ENCODE measurements at regions not wholly inside any gene's neighbourhood (a gene's known extent, or its start where the extent isn't known, plus 50 kb on each side); places are given as distances from the start of the nearest gene placed in this dataset.

DNA sequence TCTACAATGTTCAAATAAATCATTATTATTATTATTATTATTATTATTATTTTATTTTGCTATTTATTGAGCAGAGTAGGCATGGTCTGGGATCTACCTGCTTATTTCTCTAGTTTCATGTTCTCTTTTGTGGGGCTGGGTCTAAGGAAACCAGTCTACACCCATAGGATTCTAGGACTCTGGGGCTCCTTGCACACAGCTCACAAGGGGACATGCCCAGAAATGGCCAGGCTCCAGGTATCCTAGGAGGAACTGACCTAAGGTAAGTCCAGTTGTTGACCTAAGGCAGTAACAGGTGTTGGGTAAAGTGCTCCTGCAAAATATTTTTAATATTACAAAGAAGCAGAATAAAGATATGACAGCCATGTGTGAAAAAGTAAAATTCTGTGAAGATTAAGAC is 149.6 kb upstream of the TBL1XR1 start:
- Histone ChIP-seq H3K27me3 (no peaks in the 10 kb centered on the region), H3K9me3 (no peaks in the 10 kb centered on the region), H3K27ac (no peak overlapping the region), H3K36me3 (no peaks in the 10 kb centered on the region), H3K4me1 (peaks cover 27 to 30% of the 10 kb centered on the region in 2 donors), H3K4me3 (no peak overlapping the region)
- in situ Hi-C loops (cut with MboI; ENCODE audit: low sequenced_read_pairs in 4 of 4) (no loop called here), intact Hi-C loops (cut with DNase I; ENCODE audit: low total_unique reads) (no loop called here)
- ATAC-seq (no peak), DNase-seq (no peak)
- TF ChIP-seq, protein P1, sequence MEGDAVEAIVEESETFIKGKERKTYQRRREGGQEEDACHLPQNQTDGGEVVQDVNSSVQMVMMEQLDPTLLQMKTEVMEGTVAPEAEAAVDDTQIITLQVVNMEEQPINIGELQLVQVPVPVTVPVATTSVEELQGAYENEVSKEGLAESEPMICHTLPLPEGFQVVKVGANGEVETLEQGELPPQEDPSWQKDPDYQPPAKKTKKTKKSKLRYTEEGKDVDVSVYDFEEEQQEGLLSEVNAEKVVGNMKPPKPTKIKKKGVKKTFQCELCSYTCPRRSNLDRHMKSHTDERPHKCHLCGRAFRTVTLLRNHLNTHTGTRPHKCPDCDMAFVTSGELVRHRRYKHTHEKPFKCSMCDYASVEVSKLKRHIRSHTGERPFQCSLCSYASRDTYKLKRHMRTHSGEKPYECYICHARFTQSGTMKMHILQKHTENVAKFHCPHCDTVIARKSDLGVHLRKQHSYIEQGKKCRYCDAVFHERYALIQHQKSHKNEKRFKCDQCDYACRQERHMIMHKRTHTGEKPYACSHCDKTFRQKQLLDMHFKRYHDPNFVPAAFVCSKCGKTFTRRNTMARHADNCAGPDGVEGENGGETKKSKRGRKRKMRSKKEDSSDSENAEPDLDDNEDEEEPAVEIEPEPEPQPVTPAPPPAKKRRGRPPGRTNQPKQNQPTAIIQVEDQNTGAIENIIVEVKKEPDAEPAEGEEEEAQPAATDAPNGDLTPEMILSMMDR (IDR thresholded peaks at IDR 0.05 in 4 of 5, conservative IDR thresholded peaks at IDR 0.05 in 1 of 5): no peak
- no peak for TF ChIP-seq POLR2A (IDR thresholded peaks at IDR 0.05)

DNA sequence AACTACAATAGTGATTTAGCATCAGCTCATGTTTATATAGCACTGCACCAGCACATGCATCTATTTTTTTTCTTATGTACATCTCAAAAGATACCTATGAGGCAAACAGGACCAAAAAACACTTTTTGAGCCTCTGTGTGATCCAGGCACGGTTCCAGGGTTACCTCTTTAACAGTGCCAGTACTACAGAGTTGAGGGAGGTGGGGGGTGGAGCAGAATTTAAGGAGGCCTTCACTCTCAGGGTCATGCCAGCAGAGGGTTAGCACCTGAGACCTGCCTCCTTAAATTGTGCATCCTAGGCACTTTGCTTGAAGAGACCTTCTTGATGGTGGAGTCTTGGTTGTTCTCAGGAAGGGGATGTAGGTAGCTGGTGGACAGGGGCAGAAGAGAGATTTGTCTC is 150.3 kb upstream of the TBL1XR1 start:
- Histone ChIP-seq H3K27ac (no peak overlapping the region), H3K4me1 (peaks cover 34 to 35% of the 10 kb centered on the region in 2 donors), H3K36me3 (no peaks in the 10 kb centered on the region), H3K4me3 (no peak overlapping the region), H3K27me3 (no peaks in the 10 kb centered on the region), H3K9me3 (no peaks in the 10 kb centered on the region)
- DNase-seq (no peak), ATAC-seq (no peak)
- no peak for TF ChIP-seq POLR2A (IDR thresholded peaks at IDR 0.05)
- TF ChIP-seq, protein P1 (IDR thresholded peaks at IDR 0.05 in 4 of 5, conservative IDR thresholded peaks at IDR 0.05 in 1 of 5): no peak
- intact Hi-C loops (cut with DNase I; ENCODE audit: low total_unique reads): no loop called here
- in situ Hi-C loops (cut with MboI; ENCODE audit: low sequenced_read_pairs in 4 of 4): no loop called here

DNA sequence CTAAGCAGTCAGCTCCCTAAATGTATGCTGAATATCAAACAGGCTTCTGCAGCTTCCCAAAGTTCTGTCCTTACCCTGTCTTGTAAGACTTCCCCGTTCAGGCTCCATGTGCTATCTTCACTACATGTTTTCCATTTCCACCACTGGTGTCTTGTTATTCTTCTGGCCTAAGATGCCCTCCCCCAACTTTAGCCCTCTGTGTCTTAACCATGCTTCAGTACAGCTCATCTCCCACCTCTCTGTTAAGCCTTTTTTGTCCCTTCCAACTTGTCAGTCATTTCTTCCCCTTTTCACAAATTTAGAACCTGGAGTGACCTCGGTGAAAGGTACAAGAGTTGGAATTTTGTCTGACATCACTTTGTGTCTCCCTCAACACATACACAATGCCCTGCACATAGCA is 151.7 kb upstream of the TBL1XR1 start:
- no peak for ATAC-seq
- Histone ChIP-seq H3K36me3 (no peaks in the 10 kb centered on the region), H3K27ac (no peak overlapping the region), H3K4me1 (peaks cover 36 to 38% of the 10 kb centered on the region in 2 donors), H3K9me3 (no peaks in the 10 kb centered on the region), H3K4me3 (no peak overlapping the region), H3K27me3 (no peaks in the 10 kb centered on the region)
- intact Hi-C loops (cut with DNase I; ENCODE audit: low total_unique reads): no loop called here
- in situ Hi-C loops (cut with MboI; ENCODE audit: low sequenced_read_pairs in 4 of 4): no loop called here
- TF ChIP-seq, protein P1 (IDR thresholded peaks at IDR 0.05 in 4 of 5, conservative IDR thresholded peaks at IDR 0.05 in 1 of 5): no peak
- TF ChIP-seq POLR2A (IDR thresholded peaks at IDR 0.05): no peak
- DNase-seq: no peak

DNA sequence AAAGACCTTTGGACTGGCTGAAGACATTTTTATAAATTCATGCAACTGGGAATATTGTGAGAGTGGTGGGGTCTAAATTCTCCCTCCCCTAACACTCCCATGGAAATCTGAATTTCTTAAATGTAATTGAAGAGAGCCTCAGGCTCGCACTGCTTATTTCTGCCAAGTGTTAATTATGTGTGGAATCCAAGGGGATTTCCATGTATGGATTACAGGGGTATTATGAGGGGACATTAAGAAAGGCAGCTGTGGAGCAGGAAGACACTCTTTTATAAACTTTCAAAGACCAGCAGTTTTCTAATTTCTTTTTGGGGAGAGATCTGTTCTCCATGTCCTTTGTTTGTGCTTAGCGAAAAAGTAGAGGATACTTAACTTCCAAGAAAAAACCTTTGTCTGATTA is 152.1 kb upstream of the TBL1XR1 start:
- no peak overlapping the region for H3K4me3 ChIP-seq
- no peaks in the 10 kb centered on the region for H3K9me3 ChIP-seq
- H3K36me3 ChIP-seq: no peaks in the 10 kb centered on the region
- no peaks in the 10 kb centered on the region for H3K27me3 ChIP-seq
- H3K27ac ChIP-seq: no peak overlapping the region
- no peak for TF ChIP-seq POLR2A (IDR thresholded peaks at IDR 0.05)
- TF ChIP-seq, protein P1 (IDR thresholded peaks at IDR 0.05 in 4 of 5, conservative IDR thresholded peaks at IDR 0.05 in 1 of 5): no peak
- in situ Hi-C loops (cut with MboI; ENCODE audit: low sequenced_read_pairs in 4 of 4): no loop called here
- intact Hi-C loops (cut with DNase I; ENCODE audit: low total_unique reads): no loop called here
- no peak for ATAC-seq
- DNase-seq: no peak
- H3K4me1 ChIP-seq: peaks cover 34 to 38% of the 10 kb centered on the region in 2 donors

DNA sequence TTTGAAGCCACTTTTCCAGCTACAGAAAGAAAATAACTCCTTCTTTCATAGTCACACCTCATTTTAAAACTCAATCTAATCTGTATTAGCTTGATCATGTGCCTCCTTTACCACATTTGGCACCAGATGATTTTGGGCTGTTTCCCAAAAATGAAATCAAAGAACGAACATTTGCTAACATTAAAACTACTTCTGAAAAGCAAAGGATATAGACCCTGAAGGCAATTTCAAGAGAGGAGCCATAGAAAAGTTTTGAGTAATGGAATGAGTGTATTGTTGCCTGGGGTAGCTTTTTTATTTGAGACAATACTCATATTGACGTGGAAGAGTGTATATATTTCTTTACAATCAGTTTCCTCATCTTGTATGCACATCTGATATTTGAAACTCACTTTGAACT is 152.8 kb upstream of the TBL1XR1 start:
- Histone ChIP-seq H3K36me3 (no peaks in the 10 kb centered on the region), H3K27me3 (no peaks in the 10 kb centered on the region), H3K27ac (no peak overlapping the region), H3K9me3 (no peaks in the 10 kb centered on the region), H3K4me1 (peaks cover 31% of the 10 kb centered on the region in 2 donors), H3K4me3 (no peak overlapping the region)
- ATAC-seq (no peak), DNase-seq (no peak)
- intact Hi-C loops (cut with DNase I; ENCODE audit: low total_unique reads): no loop called here
- in situ Hi-C loops (cut with MboI; ENCODE audit: low sequenced_read_pairs in 4 of 4): loop anchor here in 3 of 4 donors (10.0 to 25.0 kb wide), 2 partner anchors 288 to 295 kb away; no protein-coding TSS in a partner anchor
- TF ChIP-seq, protein P1 (IDR thresholded peaks at IDR 0.05 in 4 of 5, conservative IDR thresholded peaks at IDR 0.05 in 1 of 5): no peak
- no peak for TF ChIP-seq POLR2A (IDR thresholded peaks at IDR 0.05)
